Endothelial cell (in vitro differentiated cells): ENCODE measurements at regions not wholly inside any gene's neighbourhood (a gene's known extent, or its start where the extent isn't known, plus 50 kb on each side); places are given as distances from the start of the nearest gene placed in this dataset.

ENCODE experiments used
- DNase-seq: peaks from one replicate; pipeline ENCODE4 v3.0.0; 2021; ENCODE audit warnings: low spot score
- H3K27ac Mint-ChIP-seq: one replicate; pipeline ENCODE4 v1.8.0; 2021; ENCODE audit warnings: mixed read lengths, inconsistent platforms; ENCODE audit not compliant: unreplicated experiment
- H3K27me3 Mint-ChIP-seq: one replicate; pipeline ENCODE4 v1.8.0; 2021; ENCODE audit warnings: mild to moderate bottlenecking, moderate library complexity, mixed read lengths, inconsistent platforms; ENCODE audit not compliant: unreplicated experiment
- H3K36me3 Mint-ChIP-seq: one replicate; pipeline ENCODE4 v1.8.0; 2021; ENCODE audit warnings: mild to moderate bottlenecking, low read depth, mixed read lengths, inconsistent platforms; ENCODE audit not compliant: unreplicated experiment
- H3K4me1 Mint-ChIP-seq: one replicate; pipeline ENCODE4 v1.8.0; 2021; ENCODE audit warnings: mild to moderate bottlenecking, mixed read lengths, inconsistent platforms; ENCODE audit not compliant: unreplicated experiment
- H3K4me3 Mint-ChIP-seq: one replicate; pipeline ENCODE4 v1.8.0; 2021; ENCODE audit warnings: mild to moderate bottlenecking, mixed read lengths, inconsistent platforms; ENCODE audit not compliant: unreplicated experiment
- H3K9me3 Mint-ChIP-seq: one replicate; pipeline ENCODE4 v1.8.0; 2021; ENCODE audit warnings: mixed read lengths, inconsistent platforms; ENCODE audit not compliant: unreplicated experiment
- TF ChIP-seq, protein P1 (sequence below): fragments of 200-600 bp; sonication (generic); IDR thresholded peaks from one replicate; pipeline ENCODE4 v1.5.0; 2021; ENCODE audit warnings: antibody characterized with exemption; ENCODE audit not compliant: unreplicated experiment

GRCh38 chr11:70612459-70613141, 214.3 kb downstream of the CTTN start:
- DNase-seq = no peak
- H3K27me3 Mint-ChIP-seq = peaks cover 6% of the 10 kb centered on the region
- H3K36me3 Mint-ChIP-seq = no peaks in the 10 kb centered on the region
- no peaks in the 10 kb centered on the region for H3K4me1 Mint-ChIP-seq
- no peak overlapping the region for H3K27ac Mint-ChIP-seq
- H3K9me3 Mint-ChIP-seq = no peaks in the 10 kb centered on the region
- TF ChIP-seq, protein P1, sequence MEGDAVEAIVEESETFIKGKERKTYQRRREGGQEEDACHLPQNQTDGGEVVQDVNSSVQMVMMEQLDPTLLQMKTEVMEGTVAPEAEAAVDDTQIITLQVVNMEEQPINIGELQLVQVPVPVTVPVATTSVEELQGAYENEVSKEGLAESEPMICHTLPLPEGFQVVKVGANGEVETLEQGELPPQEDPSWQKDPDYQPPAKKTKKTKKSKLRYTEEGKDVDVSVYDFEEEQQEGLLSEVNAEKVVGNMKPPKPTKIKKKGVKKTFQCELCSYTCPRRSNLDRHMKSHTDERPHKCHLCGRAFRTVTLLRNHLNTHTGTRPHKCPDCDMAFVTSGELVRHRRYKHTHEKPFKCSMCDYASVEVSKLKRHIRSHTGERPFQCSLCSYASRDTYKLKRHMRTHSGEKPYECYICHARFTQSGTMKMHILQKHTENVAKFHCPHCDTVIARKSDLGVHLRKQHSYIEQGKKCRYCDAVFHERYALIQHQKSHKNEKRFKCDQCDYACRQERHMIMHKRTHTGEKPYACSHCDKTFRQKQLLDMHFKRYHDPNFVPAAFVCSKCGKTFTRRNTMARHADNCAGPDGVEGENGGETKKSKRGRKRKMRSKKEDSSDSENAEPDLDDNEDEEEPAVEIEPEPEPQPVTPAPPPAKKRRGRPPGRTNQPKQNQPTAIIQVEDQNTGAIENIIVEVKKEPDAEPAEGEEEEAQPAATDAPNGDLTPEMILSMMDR = no peak
- no peak overlapping the region for H3K4me3 Mint-ChIP-seq

- Mint-ChIP-seq H3K36me3 (no peaks in the 10 kb centered on the region), H3K9me3 (no peaks in the 10 kb centered on the region), H3K27me3 (peaks cover 4% of the 10 kb centered on the region), H3K4me3 (no peak overlapping the region), H3K4me1 (no peaks in the 10 kb centered on the region), H3K27ac (no peak overlapping the region)
- TF ChIP-seq, protein P1 = no peak
- DNase-seq = no peak
Measured at GRCh38 chr11:70614034-70614681, 215.8 kb downstream of the CTTN start.

- no peak overlapping the region for H3K4me3 Mint-ChIP-seq
- no peaks in the 10 kb centered on the region for H3K27me3 Mint-ChIP-seq
Measured at GRCh38 chr11:70615036-70615875, 216.9 kb downstream of the CTTN start.

DNA sequence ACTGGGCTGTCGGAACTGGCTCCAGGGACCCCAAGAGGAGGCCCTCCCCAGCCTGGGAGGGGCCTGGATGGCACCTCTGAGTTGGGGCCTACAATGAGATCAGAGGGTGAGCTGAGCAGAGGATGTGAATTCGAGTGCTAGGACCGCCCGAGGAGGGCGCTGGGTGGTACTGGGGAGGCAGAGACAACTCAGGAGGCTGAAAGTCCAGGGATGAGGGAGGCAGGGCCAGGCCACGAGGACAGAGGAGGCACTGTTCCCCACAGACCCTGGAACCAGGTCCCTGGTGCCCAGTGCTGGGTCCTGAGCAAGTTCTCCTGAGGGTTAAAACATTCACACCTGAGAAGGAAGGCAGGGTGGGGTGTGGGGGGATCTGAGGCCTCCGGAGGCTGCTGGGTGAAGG, 218.0 kb downstream of the CTTN start:
- no peak overlapping the region for H3K27ac Mint-ChIP-seq

More at GRCh38 chr11:70615036-70615875, 216.9 kb downstream of the CTTN start:
- H3K27ac Mint-ChIP-seq = no peak overlapping the region
- no peaks in the 10 kb centered on the region for H3K4me1 Mint-ChIP-seq
- H3K36me3 Mint-ChIP-seq = no peaks in the 10 kb centered on the region
- TF ChIP-seq, protein P1 = no peak
- no peaks in the 10 kb centered on the region for H3K9me3 Mint-ChIP-seq
- DNase-seq = no peak

More for the DNA sequence above, 218.0 kb downstream of the CTTN start:
- no peaks in the 10 kb centered on the region for H3K36me3 Mint-ChIP-seq
- no peaks in the 10 kb centered on the region for H3K27me3 Mint-ChIP-seq
- TF ChIP-seq, protein P1 = no peak
- DNase-seq = no peak
- no peaks in the 10 kb centered on the region for H3K4me1 Mint-ChIP-seq
- no peak overlapping the region for H3K4me3 Mint-ChIP-seq
- H3K9me3 Mint-ChIP-seq = no peaks in the 10 kb centered on the region
